ENCODE measurements at regions not wholly inside any gene's neighbourhood (a gene's known extent, or its start where the extent isn't known, plus 50 kb on each side); places are given as distances from the start of the nearest gene placed in this dataset.

- Histone ChIP-seq H3K9me2 (ENCODE audit: insufficient read depth) (no peaks in the 10 kb centered on the region), H2AFZ (no peak overlapping the region), H3F3A (replicated peaks; ENCODE audit: low read depth) (no peaks in the 10 kb centered on the region), H3K4me3 (no peak overlapping the region), H4K20me1 (replicated peaks; ENCODE audit: insufficient read depth) (no peaks in the 10 kb centered on the region), H3K4me1 (ENCODE audit: insufficient read depth) (peaks cover 4% of the 10 kb centered on the region; the same call in 1 of the 2 replicates), H3K27ac (ENCODE audit: low read depth) (no peak overlapping the region), H3K4me2 (no peak overlapping the region), H3K36me3 (ENCODE audit: insufficient read depth) (no peaks in the 10 kb centered on the region), H3K79me2 (replicated peaks; ENCODE audit: insufficient read depth) (no peaks in the 10 kb centered on the region), H3K27me3 (ENCODE audit: insufficient read depth) (no peaks in the 10 kb centered on the region)
- Mint-ChIP-seq H3K27ac (no peak overlapping the region), H3K4me3 (no peak overlapping the region), H3K27me3 (ENCODE audit: insufficient read depth, low read depth, poor library complexity) (peaks cover 4% of the 10 kb centered on the region), H3K9me3 (no peaks in the 10 kb centered on the region), H3K4me1 (no peaks in the 10 kb centered on the region), H3K36me3 (ENCODE audit: low read depth) (no peaks in the 10 kb centered on the region)
- ATAC-seq, result no peak
- TF ChIP-seq ZNF331 (CRISPR knock-in tag; IDR thresholded peaks at IDR 0.05; ENCODE audit: low read depth) (no peak), EZH2 (IDR thresholded peaks at IDR 0.05; ENCODE audit: low read depth, unreplicated experiment) (no peak), ZNF462 (CRISPR knock-in tag; IDR thresholded peaks at IDR 0.05) (no peak), CTCF (conservative IDR thresholded peaks at IDR 0.05; ENCODE audit: low read depth in 2 of 2) (no peak), EZH2phosphoT487 (IDR thresholded peaks at IDR 0.05; ENCODE audit: unreplicated experiment) (no peak), POLR2AphosphoS5 (IDR thresholded peaks at IDR 0.05; ENCODE audit: low read depth) (no peak), STAT1 (IDR thresholded peaks at IDR 0.05; ENCODE audit: unreplicated experiment) (no peak), ZNF114 (CRISPR knock-in tag; IDR thresholded peaks at IDR 0.05) (no peak), JUNB (IDR thresholded peaks at IDR 0.05; ENCODE audit: unreplicated experiment) (no peak), ETS1 (IDR thresholded peaks at IDR 0.05) (no peak), NANOG (IDR thresholded peaks at IDR 0.05; ENCODE audit: borderline replicate concordance) (no peak), REST (IDR thresholded peaks at IDR 0.05; ENCODE audit: unreplicated experiment) (no peak), CREB1 (CRISPR knock-in tag; IDR thresholded peaks at IDR 0.05; ENCODE audit: low read depth) (no peak)
- DNase-seq (ENCODE audit: low spot score), result no peak
Measured at GRCh38 chr2:196244966-196245365, 73.6 kb upstream of the STK17B start.

All from GM23338 (cell line).